GM12873 (cell line): ENCODE measurements at regions not wholly inside any gene's neighbourhood (a gene's known extent, or its start where the extent isn't known, plus 50 kb on each side); places are given as distances from the start of the nearest gene placed in this dataset.

ENCODE experiments used
- CTCF ChIP-seq: IDR thresholded peaks from 2 replicates; pipeline ENCODE4 v1.5.1; 2012; ENCODE audit warnings: low read depth, mild to moderate bottlenecking, moderate library complexity, low read length, control low read depth; ENCODE audit not compliant: insufficient read depth; ENCODE audit errors: missing control alignments

GRCh38 chr2:78614726-78615125 lies 410.8 kb upstream of the REG3G start:
- TF ChIP-seq CTCF, result no peak

GRCh38 chr2:78615956-78616355 lies 409.5 kb upstream of the REG3G start:
- TF ChIP-seq CTCF, result no peak

GRCh38 chr2:78634425-78634824 lies 391.1 kb upstream of the REG3G start:
- TF ChIP-seq CTCF, result no peak

- TF ChIP-seq CTCF, result no peak
These were observed 380.6 kb upstream of the REG3G start for GRCh38 chr2:78644854-78645253.

- TF ChIP-seq CTCF, result no peak
These were observed 378.8 kb upstream of the REG3G start for GRCh38 chr2:78646533-78647364.

GRCh38 chr2:78648558-78648957 lies 376.9 kb upstream of the REG3G start:
- no peak for TF ChIP-seq CTCF

GRCh38 chr2:78654941-78655340 lies 370.6 kb upstream of the REG3G start:
- TF ChIP-seq CTCF, result no peak
